ENCODE measurements at regions not wholly inside any gene's neighbourhood (a gene's known extent, or its start where the extent isn't known, plus 50 kb on each side); places are given as distances from the start of the nearest gene placed in this dataset.
"Not testable (repeated sequence)": the region's sequence is repeated elsewhere in the genome, so short reads cannot be mapped to it uniquely, and the experiment has no call there.

DNA sequence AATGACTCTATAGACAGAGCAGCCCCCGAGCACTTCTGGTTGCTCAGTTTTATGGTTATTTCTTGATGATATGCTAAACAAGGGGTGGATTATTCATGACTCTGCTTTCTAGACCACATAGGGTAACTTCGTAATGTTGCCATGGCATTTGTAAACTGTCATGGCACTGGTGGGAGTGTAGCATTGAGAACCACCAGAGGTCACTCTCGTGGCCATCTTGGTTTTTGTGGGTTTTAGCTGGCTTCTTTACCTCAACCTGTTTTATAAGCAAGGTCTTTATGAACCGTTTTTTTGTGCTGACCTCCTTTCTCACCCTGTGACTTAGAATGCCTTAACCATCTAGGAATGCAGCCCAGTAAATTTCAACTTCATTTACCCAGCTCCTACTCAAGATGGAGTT, 1036.2 kb upstream of the FLRT2 start:
- no peaks in the 10 kb centered on the region for H3K9me3 ChIP-seq (ENCODE audit: control insufficient read depth, low read length)
- H3K4ac ChIP-seq (ENCODE audit: low read depth in 1 of 2, low read length in 2 of 2), result no peak overlapping the region
- H2BK12ac ChIP-seq (ENCODE audit: low read length in 2 of 2), result no peak overlapping the region
- no peak overlapping the region for H3K23ac ChIP-seq (ENCODE audit: low read length in 2 of 2)
- no peak overlapping the region for H3K27ac ChIP-seq (ENCODE audit: low read length, poor library complexity, severe bottlenecking)
- H3K36me3 ChIP-seq (ENCODE audit: control insufficient read depth in 1 of 2, insufficient read depth in 2 of 2, low read depth in 1 of 2, low read length in 2 of 2), result no peaks in the 10 kb centered on the region
- no peak overlapping the region for H2BK5ac ChIP-seq (ENCODE audit: low read depth, low read length, poor library complexity, severe bottlenecking)
- no peak overlapping the region for H2AK5ac ChIP-seq (ENCODE audit: low read length, severe bottlenecking)
- H2BK15ac ChIP-seq (ENCODE audit: low read depth, poor library complexity, severe bottlenecking), result no peak overlapping the region
- H4K91ac ChIP-seq (ENCODE audit: low read length), result no peak overlapping the region
- no peaks in the 10 kb centered on the region for H3K4me1 ChIP-seq (ENCODE audit: control insufficient read depth, insufficient read depth, low read depth, low read length)
- H4K8ac ChIP-seq (ENCODE audit: low read length), result no peak overlapping the region
- H2BK120ac ChIP-seq (ENCODE audit: low read depth, low read length), result no peak overlapping the region
- H3K14ac ChIP-seq (ENCODE audit: low read length in 2 of 2), result no peak overlapping the region
- no peaks in the 10 kb centered on the region for H3K27me3 ChIP-seq (ENCODE audit: control insufficient read depth in 1 of 2, insufficient read depth in 1 of 2, low read length in 2 of 2)
- no peak overlapping the region for H3K4me2 ChIP-seq (ENCODE audit: low read length, poor library complexity, severe bottlenecking)
- no peak overlapping the region for H3K4me3 ChIP-seq (ENCODE audit: insufficient read depth in 1 of 2, low read depth in 1 of 2, low read length in 2 of 2)
- no peak overlapping the region for H2AFZ ChIP-seq (ENCODE audit: low read depth, low read length)
- 76% methylated on average over 4 of the region's 4 CpGs for WGBS
- no peak overlapping the region for H3K18ac ChIP-seq (ENCODE audit: low read depth in 1 of 2, low read length in 2 of 2)
- no peaks in the 10 kb centered on the region for H3K79me1 ChIP-seq (replicated peaks; ENCODE audit: low read length, poor library complexity, severe bottlenecking)
- H3K9ac ChIP-seq (ENCODE audit: low read length), result no peak overlapping the region
- DNase-seq, result peak; percentile 11

- Histone ChIP-seq H2AK5ac (ENCODE audit: low read length, severe bottlenecking) (no peak overlapping the region), H2AFZ (ENCODE audit: low read depth, low read length) (no peak overlapping the region), H3K23ac (ENCODE audit: low read length in 2 of 2) (no peak overlapping the region), H2BK5ac (ENCODE audit: low read depth, low read length, poor library complexity, severe bottlenecking) (no peak overlapping the region), H3K9ac (ENCODE audit: low read length) (no peak overlapping the region), H3K27me3 (ENCODE audit: control insufficient read depth in 1 of 2, insufficient read depth in 1 of 2, low read length in 2 of 2) (no peaks in the 10 kb centered on the region), H2BK15ac (ENCODE audit: low read depth, poor library complexity, severe bottlenecking) (no peak overlapping the region), H4K91ac (ENCODE audit: low read length) (no peak overlapping the region), H3K9me3 (ENCODE audit: control insufficient read depth, low read length) (no peaks in the 10 kb centered on the region), H2BK12ac (ENCODE audit: low read length in 2 of 2) (no peak overlapping the region), H3K4ac (ENCODE audit: low read depth in 1 of 2, low read length in 2 of 2) (no peak overlapping the region), H2BK120ac (ENCODE audit: low read depth, low read length) (no peak overlapping the region), H3K79me1 (replicated peaks; ENCODE audit: low read length, poor library complexity, severe bottlenecking) (no peaks in the 10 kb centered on the region), H3K36me3 (ENCODE audit: control insufficient read depth in 1 of 2, insufficient read depth in 2 of 2, low read depth in 1 of 2, low read length in 2 of 2) (no peaks in the 10 kb centered on the region), H3K18ac (ENCODE audit: low read depth in 1 of 2, low read length in 2 of 2) (no peak overlapping the region), H3K4me2 (ENCODE audit: low read length, poor library complexity, severe bottlenecking) (no peak overlapping the region), H3K27ac (ENCODE audit: low read length, poor library complexity, severe bottlenecking) (no peak overlapping the region), H3K4me1 (ENCODE audit: control insufficient read depth, insufficient read depth, low read depth, low read length) (no peaks in the 10 kb centered on the region), H3K4me3 (ENCODE audit: insufficient read depth in 1 of 2, low read depth in 1 of 2, low read length in 2 of 2) (no peak overlapping the region), H3K14ac (ENCODE audit: low read length in 2 of 2) (no peak overlapping the region), H4K8ac (ENCODE audit: low read length) (no peak overlapping the region)
- no peak for DNase-seq
- WGBS, result 100% methylated on average over 2 of the region's 2 CpGs
Measured at GRCh38 chr14:84496677-84497076, 1033.3 kb upstream of the FLRT2 start.

DNA sequence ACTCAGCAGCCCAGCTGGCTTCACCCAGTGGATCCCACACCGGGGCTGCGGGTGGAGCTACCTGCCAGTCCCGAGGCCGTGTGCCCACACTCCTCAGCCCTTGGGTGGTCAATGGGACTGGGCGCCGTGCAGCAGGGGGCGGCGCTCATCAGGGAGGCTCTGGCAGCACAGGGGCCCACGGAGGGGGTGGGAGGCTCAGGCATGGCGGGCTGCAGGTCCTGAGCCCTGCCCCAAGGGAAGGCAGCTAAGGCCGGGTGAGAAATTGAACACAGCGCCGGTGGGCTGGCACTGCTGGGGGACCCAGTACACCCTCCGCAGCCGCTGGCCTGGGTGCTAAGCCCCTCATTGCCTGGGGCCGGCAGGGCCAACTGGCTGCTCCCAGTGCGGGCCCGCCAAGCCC, 1017.1 kb upstream of the FLRT2 start:
- H3K4ac ChIP-seq (ENCODE audit: low read depth in 1 of 2, low read length in 2 of 2); H3K4me3 ChIP-seq (ENCODE audit: insufficient read depth in 1 of 2, low read depth in 1 of 2, low read length in 2 of 2); H3K9me3 ChIP-seq (ENCODE audit: control insufficient read depth, low read length); H2BK5ac ChIP-seq (ENCODE audit: low read depth, low read length, poor library complexity, severe bottlenecking); H3K36me3 ChIP-seq (ENCODE audit: control insufficient read depth in 1 of 2, insufficient read depth in 2 of 2, low read depth in 1 of 2, low read length in 2 of 2); H3K23ac ChIP-seq (ENCODE audit: low read length in 2 of 2); H2AK5ac ChIP-seq (ENCODE audit: low read length, severe bottlenecking); H2AFZ ChIP-seq (ENCODE audit: low read depth, low read length); H2BK12ac ChIP-seq (ENCODE audit: low read length in 2 of 2); H2BK120ac ChIP-seq (ENCODE audit: low read depth, low read length); H3K9ac ChIP-seq (ENCODE audit: low read length); H3K4me2 ChIP-seq (ENCODE audit: low read length, poor library complexity, severe bottlenecking); H3K27me3 ChIP-seq (ENCODE audit: control insufficient read depth in 1 of 2, insufficient read depth in 1 of 2, low read length in 2 of 2); H4K8ac ChIP-seq (ENCODE audit: low read length); H2BK15ac ChIP-seq (ENCODE audit: low read depth, poor library complexity, severe bottlenecking); H3K18ac ChIP-seq (ENCODE audit: low read depth in 1 of 2, low read length in 2 of 2); H4K91ac ChIP-seq (ENCODE audit: low read length); H3K79me1 ChIP-seq (replicated peaks; ENCODE audit: low read length, poor library complexity, severe bottlenecking); H3K27ac ChIP-seq (ENCODE audit: low read length, poor library complexity, severe bottlenecking); DNase-seq; H3K14ac ChIP-seq (ENCODE audit: low read length in 2 of 2); H3K4me1 ChIP-seq (ENCODE audit: control insufficient read depth, insufficient read depth, low read depth, low read length): not testable (repeated sequence)
- WGBS, result 94% methylated on average over 18 of the region's 18 CpGs

GRCh38 chr14:84519836-84520235, 1010.1 kb upstream of the FLRT2 start:
- Histone ChIP-seq H3K9me3 (ENCODE audit: control insufficient read depth, low read length) (no peaks in the 10 kb centered on the region), H3K9ac (ENCODE audit: low read length) (no peak overlapping the region), H3K79me1 (replicated peaks; ENCODE audit: low read length, poor library complexity, severe bottlenecking) (no peaks in the 10 kb centered on the region), H3K23ac (ENCODE audit: low read length in 2 of 2) (no peak overlapping the region), H3K27me3 (ENCODE audit: control insufficient read depth in 1 of 2, insufficient read depth in 1 of 2, low read length in 2 of 2) (no peaks in the 10 kb centered on the region), H2BK12ac (ENCODE audit: low read length in 2 of 2) (no peak overlapping the region), H3K4me1 (ENCODE audit: control insufficient read depth, insufficient read depth, low read depth, low read length) (no peaks in the 10 kb centered on the region), H2AK5ac (ENCODE audit: low read length, severe bottlenecking) (no peak overlapping the region), H3K4me2 (ENCODE audit: low read length, poor library complexity, severe bottlenecking) (no peak overlapping the region), H2BK5ac (ENCODE audit: low read depth, low read length, poor library complexity, severe bottlenecking) (no peak overlapping the region), H3K27ac (ENCODE audit: low read length, poor library complexity, severe bottlenecking) (no peak overlapping the region), H3K36me3 (ENCODE audit: control insufficient read depth in 1 of 2, insufficient read depth in 2 of 2, low read depth in 1 of 2, low read length in 2 of 2) (no peaks in the 10 kb centered on the region), H2AFZ (ENCODE audit: low read depth, low read length) (no peak overlapping the region), H3K18ac (ENCODE audit: low read depth in 1 of 2, low read length in 2 of 2) (no peak overlapping the region), H3K14ac (ENCODE audit: low read length in 2 of 2) (no peak overlapping the region), H4K91ac (ENCODE audit: low read length) (no peak overlapping the region), H3K4ac (ENCODE audit: low read depth in 1 of 2, low read length in 2 of 2) (no peak overlapping the region), H4K8ac (ENCODE audit: low read length) (no peak overlapping the region), H2BK120ac (ENCODE audit: low read depth, low read length) (no peak overlapping the region), H3K4me3 (ENCODE audit: insufficient read depth in 1 of 2, low read depth in 1 of 2, low read length in 2 of 2) (no peak overlapping the region), H2BK15ac (ENCODE audit: low read depth, poor library complexity, severe bottlenecking) (no peak overlapping the region)
- 96% methylated on average over 3 of the region's 3 CpGs for whole genome bisulfite sequencing
- no peak for DNase-seq
